Smooth muscle cell (in vitro differentiated cells): ENCODE measurements at regions not wholly inside any gene's neighbourhood (a gene's known extent, or its start where the extent isn't known, plus 50 kb on each side); places are given as distances from the start of the nearest gene placed in this dataset.

ENCODE experiments used
- DNase-seq: peaks from one replicate; lab custom pipeline; 2025; ENCODE audit not compliant: unreplicated experiment; lab: John Stamatoyannopoulos, UW
- H2AFZ ChIP-seq: fragments of 200-600 bp; sonication (generic); 2 replicates; pipeline ENCODE4 v1.6.0; 2016; ENCODE audit warnings: antibody characterized with exemption, low read depth, mild to moderate bottlenecking
- H3F3A ChIP-seq: fragments of 200-600 bp; sonication (generic); 2 replicates; pipeline ENCODE4 v1.6.0; 2017; ENCODE audit warnings: antibody characterized with exemption, low read depth
- H3K27ac ChIP-seq: fragments of 200-600 bp; sonication (generic); 2 replicates; pipeline ENCODE4 v1.5.1; 2016; ENCODE audit warnings: low read depth, mild to moderate bottlenecking
- H3K27me3 ChIP-seq: fragments of 200-600 bp; sonication (generic); 2 replicates; pipeline ENCODE4 v1.6.1; 2016; ENCODE audit warnings: low read depth, mild to moderate bottlenecking
- H3K36me3 ChIP-seq: fragments of 200-600 bp; sonication (generic); 2 replicates; pipeline ENCODE4 v1.5.1; 2016; ENCODE audit warnings: low read depth
- H3K4me1 ChIP-seq: fragments of 200-600 bp; sonication (generic); 2 replicates; pipeline ENCODE4 v1.5.1; 2016; ENCODE audit warnings: low read depth
- H3K4me2 ChIP-seq: fragments of 200-600 bp; sonication (generic); 2 replicates; pipeline ENCODE4 v1.6.0; 2016; ENCODE audit warnings: mild to moderate bottlenecking
- H3K4me3 ChIP-seq: fragments of 200-600 bp; sonication (generic); 2 replicates; pipeline ENCODE4 v1.5.1; 2016; ENCODE audit warnings: mild to moderate bottlenecking
- H3K79me2 ChIP-seq: fragments of 200-600 bp; sonication (generic); 2 replicates; pipeline ENCODE4 v1.6.0; 2016; ENCODE audit warnings: low read depth, mild to moderate bottlenecking
- H3K9ac ChIP-seq: fragments of 200-600 bp; sonication (generic); 2 replicates; pipeline ENCODE4 v1.6.0; 2016; ENCODE audit warnings: low read depth
- H3K9me3 ChIP-seq: fragments of 200-600 bp; sonication (generic); replicated peaks from 2 replicates; pipeline ENCODE4 v1.5.1; 2016; ENCODE audit warnings: low read depth
- H4K20me1 ChIP-seq: fragments of 200-600 bp; sonication (generic); 2 replicates; pipeline ENCODE4 v1.6.0; 2016; ENCODE audit warnings: low read depth
- CTCF ChIP-seq: fragments of 200-600 bp; sonication (generic); IDR thresholded peaks from 2 replicates; pipeline ENCODE4 v1.5.1; 2017; ENCODE audit warnings: borderline replicate concordance, mild to moderate bottlenecking, antibody characterized with exemption; ENCODE audit not compliant: insufficient read depth, poor library complexity, severe bottlenecking
- WGBS: methylation state at CpG from one replicate; pipeline ENCODE4 v1.1.7; 2016; ENCODE audit warnings: low lambda C conversion rate; 5-methylcytosine and 5-hydroxymethylcytosine counted together

- Histone ChIP-seq H3F3A (no peaks in the 10 kb centered on the region), H3K4me3 (no peak overlapping the region), H3K79me2 (no peaks in the 10 kb centered on the region), H2AFZ (peak overlapping the region; percentile 63), H3K9me3 (no peaks in the 10 kb centered on the region), H3K4me2 (no peak overlapping the region), H4K20me1 (no peaks in the 10 kb centered on the region), H3K4me1 (peaks cover 5% of the 10 kb centered on the region), H3K27ac (no peak overlapping the region), H3K27me3 (no peaks in the 10 kb centered on the region), H3K9ac (no peak overlapping the region), H3K36me3 (no peaks in the 10 kb centered on the region)
- 55% methylated on average over 1 of the region's 1 CpG for WGBS
- DNase-seq = no peak
- no peak for TF ChIP-seq CTCF
Observed at GRCh38 chr13:76684336-76684735, 201.9 kb downstream of the KCTD12 start.

GRCh38 chr13:76683854-76684253 lies 202.4 kb downstream of the KCTD12 start:
- DNase-seq = no peak
- Histone ChIP-seq H3K4me3 (no peak overlapping the region), H2AFZ (no peak overlapping the region), H3K4me2 (no peak overlapping the region), H3K9me3 (no peaks in the 10 kb centered on the region), H3K27me3 (no peaks in the 10 kb centered on the region), H3K27ac (no peak overlapping the region), H3K9ac (no peak overlapping the region), H3K79me2 (no peaks in the 10 kb centered on the region), H3K36me3 (no peaks in the 10 kb centered on the region), H4K20me1 (no peaks in the 10 kb centered on the region), H3F3A (no peaks in the 10 kb centered on the region), H3K4me1 (peaks cover 5% of the 10 kb centered on the region)
- WGBS = 94% methylated on average over 2 of the region's 2 CpGs
- TF ChIP-seq CTCF = no peak

- peaks cover 5% of the 10 kb centered on the region for H3K4me1 ChIP-seq
- H3F3A ChIP-seq = no peaks in the 10 kb centered on the region
- no peaks in the 10 kb centered on the region for H3K27me3 ChIP-seq
- H3K36me3 ChIP-seq = no peaks in the 10 kb centered on the region
- H3K79me2 ChIP-seq = no peaks in the 10 kb centered on the region
- WGBS = 99% methylated on average over 2 of the region's 2 CpGs
- H3K9me3 ChIP-seq = no peaks in the 10 kb centered on the region
- H2AFZ ChIP-seq = no peak overlapping the region
- no peak overlapping the region for H3K27ac ChIP-seq
- no peak for DNase-seq
- H3K4me2 ChIP-seq = no peak overlapping the region
- no peaks in the 10 kb centered on the region for H4K20me1 ChIP-seq
- H3K4me3 ChIP-seq = no peak overlapping the region
- no peak overlapping the region for H3K9ac ChIP-seq
- no peak for TF ChIP-seq CTCF
Observed at GRCh38 chr13:76683168-76683567, 203.0 kb downstream of the KCTD12 start.

- H2AFZ ChIP-seq = no peak overlapping the region
- H3K36me3 ChIP-seq = no peaks in the 10 kb centered on the region
- peaks cover 5% of the 10 kb centered on the region for H3K4me1 ChIP-seq
- H3K79me2 ChIP-seq = no peaks in the 10 kb centered on the region
- H3K9ac ChIP-seq = no peak overlapping the region
- DNase-seq = no peak
- H3K27me3 ChIP-seq = no peaks in the 10 kb centered on the region
- WGBS = 50% methylated on average over 2 of the region's 2 CpGs
- H3K9me3 ChIP-seq = no peaks in the 10 kb centered on the region
- H3K27ac ChIP-seq = no peak overlapping the region
- H3F3A ChIP-seq = no peaks in the 10 kb centered on the region
- no peak for TF ChIP-seq CTCF
- H3K4me2 ChIP-seq = no peak overlapping the region
- no peak overlapping the region for H3K4me3 ChIP-seq
- no peaks in the 10 kb centered on the region for H4K20me1 ChIP-seq
Observed at GRCh38 chr13:76680112-76680511, 206.1 kb downstream of the KCTD12 start.
